ENCODE measurements at regions not wholly inside any gene's neighbourhood (a gene's known extent, or its start where the extent isn't known, plus 50 kb on each side); places are given as distances from the start of the nearest gene placed in this dataset.

GRCh38 chr3:174619239-174619638 is 239.9 kb upstream of the NAALADL2 start:
- no peaks in the 10 kb centered on the region for H3K27me3 ChIP-seq
- peaks cover 0 to 14% (median 2%) of the 10 kb centered on the region in 4 donors for H3K4me1 ChIP-seq
- H3K9me3 ChIP-seq: no peaks in the 10 kb centered on the region
- TF ChIP-seq EP300 (IDR thresholded peaks at IDR 0.05) (no peak), POLR2A (IDR thresholded peaks at IDR 0.05) (no peak), CTCF (IDR thresholded peaks at IDR 0.05) (no peak)
- DNase-seq (ENCODE audit: low spot score in 2 of 2): no peak
- H3K36me3 ChIP-seq: no peaks in the 10 kb centered on the region
- H3K27ac ChIP-seq: no peak overlapping the region
- no peak overlapping the region for H3K4me3 ChIP-seq

- TF ChIP-seq CTCF (IDR thresholded peaks at IDR 0.05) (peak in 1 of 5 experiments; percentile 17), EP300 (IDR thresholded peaks at IDR 0.05) (no peak), POLR2A (IDR thresholded peaks at IDR 0.05) (no peak)
- H3K36me3 ChIP-seq: no peaks in the 10 kb centered on the region
- 47 to 52% methylated on average over 2 of the region's 2 CpGs for WGBS, 2 donors
- H3K9me3 ChIP-seq: no peaks in the 10 kb centered on the region
- H3K4me1 ChIP-seq: peaks cover 0 to 14% (median 2%) of the 10 kb centered on the region in 4 donors
- H3K27ac ChIP-seq: no peak overlapping the region
- H3K4me3 ChIP-seq: no peak overlapping the region
- no peaks in the 10 kb centered on the region for H3K27me3 ChIP-seq
- no peak for DNase-seq (ENCODE audit: low spot score in 2 of 2)
Measured at GRCh38 chr3:174620138-174620537, 239.0 kb upstream of the NAALADL2 start.

GRCh38 chr3:174620855-174621472 is 238.2 kb upstream of the NAALADL2 start:
- H3K36me3 ChIP-seq: no peaks in the 10 kb centered on the region
- no peak for DNase-seq (ENCODE audit: low spot score in 2 of 2)
- TF ChIP-seq EP300 (IDR thresholded peaks at IDR 0.05): no peak
- H3K4me1 ChIP-seq: peaks cover 0 to 14% (median 2%) of the 10 kb centered on the region in 4 donors
- H3K27ac ChIP-seq: no peak overlapping the region
- no peak overlapping the region for H3K4me3 ChIP-seq
- H3K9me3 ChIP-seq: no peaks in the 10 kb centered on the region
- WGBS, 2 donors: 89 to 92% methylated on average over 4 of the region's 4 CpGs
- H3K27me3 ChIP-seq: no peaks in the 10 kb centered on the region

- TF ChIP-seq CTCF (IDR thresholded peaks at IDR 0.05) (no peak), EP300 (IDR thresholded peaks at IDR 0.05) (no peak), POLR2A (IDR thresholded peaks at IDR 0.05) (no peak)
- Histone ChIP-seq H3K9me3 (no peaks in the 10 kb centered on the region), H3K27me3 (no peaks in the 10 kb centered on the region), H3K27ac (no peak overlapping the region), H3K4me1 (no peaks in the 10 kb centered on the region), H3K4me3 (no peak overlapping the region), H3K36me3 (no peaks in the 10 kb centered on the region)
- DNase-seq (ENCODE audit: low spot score in 2 of 2): no peak
Measured at GRCh38 chr3:174633342-174633741, 225.8 kb upstream of the NAALADL2 start.

- WGBS, 2 donors: 69 to 91% methylated on average over 2 of the region's 2 CpGs
- Histone ChIP-seq H3K27me3 (no peaks in the 10 kb centered on the region), H3K9me3 (no peaks in the 10 kb centered on the region), H3K4me1 (no peaks in the 10 kb centered on the region), H3K36me3 (peaks cover 0 to 7% (median 0%) of the 10 kb centered on the region in 3 donors), H3K27ac (no peak overlapping the region), H3K4me3 (no peak overlapping the region)
- TF ChIP-seq EP300 (IDR thresholded peaks at IDR 0.05) (no peak), POLR2A (IDR thresholded peaks at IDR 0.05) (no peak), CTCF (IDR thresholded peaks at IDR 0.05) (no peak)
- no peak for DNase-seq (ENCODE audit: low spot score in 2 of 2)
Measured at GRCh38 chr3:174636451-174636850, 222.7 kb upstream of the NAALADL2 start.

GRCh38 chr3:174639406-174639805 is 219.7 kb upstream of the NAALADL2 start:
- TF ChIP-seq POLR2A (IDR thresholded peaks at IDR 0.05): no peak
- TF ChIP-seq CTCF (IDR thresholded peaks at IDR 0.05): no peak
- no peak for TF ChIP-seq EP300 (IDR thresholded peaks at IDR 0.05)
- 91% methylated on average over 4 of the region's 4 CpGs for WGBS, 2 donors

More at GRCh38 chr3:174639406-174639805, 219.7 kb upstream of the NAALADL2 start:
- no peak overlapping the region for H3K4me3 ChIP-seq
- no peaks in the 10 kb centered on the region for H3K27me3 ChIP-seq
- H3K9me3 ChIP-seq: no peaks in the 10 kb centered on the region
- H3K36me3 ChIP-seq: peaks cover 0 to 8% (median 0%) of the 10 kb centered on the region in 3 donors
- no peak for DNase-seq (ENCODE audit: low spot score in 2 of 2)
- H3K4me1 ChIP-seq: no peaks in the 10 kb centered on the region
- no peak overlapping the region for H3K27ac ChIP-seq

Measured in tibial nerve (tissue), 4 donors.